ENCODE measurements at regions not wholly inside any gene's neighbourhood (a gene's known extent, or its start where the extent isn't known, plus 50 kb on each side); places are given as distances from the start of the nearest gene placed in this dataset.
"Not testable (repeated sequence)": the region's sequence is repeated elsewhere in the genome, so short reads cannot be mapped to it uniquely, and the experiment has no call there.

DNA sequence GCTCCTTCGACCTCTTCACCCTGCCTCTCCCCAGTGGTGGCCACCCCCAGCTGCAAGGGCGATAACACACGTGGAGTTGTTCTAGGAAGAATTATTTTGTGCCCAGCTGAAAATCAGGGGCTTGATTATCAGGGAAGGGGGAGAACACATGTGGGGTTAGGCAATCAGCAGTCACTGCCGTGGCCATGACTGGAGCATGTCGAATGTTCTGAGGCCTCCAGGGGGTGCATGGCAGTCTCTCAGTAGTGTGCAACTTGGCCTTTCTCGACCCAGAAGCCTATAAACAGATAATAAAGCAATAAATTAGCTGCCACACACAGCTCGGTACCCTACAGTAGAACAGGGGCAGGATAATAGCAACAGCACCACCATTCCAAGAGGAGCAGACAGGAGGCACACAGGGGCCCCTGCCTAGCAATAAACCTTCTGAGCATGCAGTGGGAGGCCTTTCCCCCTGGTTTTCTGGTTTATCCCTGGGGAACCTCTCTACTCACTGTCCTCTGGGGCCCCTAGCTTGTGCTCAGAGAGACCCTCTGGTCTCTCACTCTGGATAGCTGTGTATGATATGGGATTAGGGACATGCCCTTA is 308.2 kb upstream of the PLGLB2 start:
- not testable (repeated sequence) for DNase-seq

GRCh38 chr2:87440650-87441049 is 307.2 kb upstream of the PLGLB2 start:
- DNase-seq: not testable (repeated sequence)

DNA sequence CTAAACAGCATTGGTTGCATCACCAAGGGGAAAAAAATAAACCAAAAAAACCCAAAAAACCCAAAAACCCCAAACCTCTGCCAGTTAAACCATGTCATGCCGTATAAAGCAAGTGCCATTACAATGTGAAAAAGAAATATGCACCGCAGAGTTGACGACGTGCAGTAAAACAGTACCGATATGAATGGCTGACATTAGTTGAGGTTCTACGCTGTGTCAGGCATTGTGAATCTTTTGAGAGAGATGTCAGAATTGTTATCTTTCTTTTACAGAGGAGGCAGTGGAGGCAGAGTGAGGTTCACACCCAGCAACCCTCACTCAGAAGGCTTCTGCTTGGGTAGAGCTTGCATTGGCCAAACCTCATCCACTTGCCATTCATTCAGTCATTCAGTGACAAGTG is 306.5 kb upstream of the PLGLB2 start:
- DNase-seq: not testable (repeated sequence)

GRCh38 chr2:87442983-87443577 is 304.8 kb upstream of the PLGLB2 start:
- DNase-seq: not testable (repeated sequence)

GRCh38 chr2:87444951-87445350 is 302.9 kb upstream of the PLGLB2 start:
- not testable (repeated sequence) for DNase-seq

- DNase-seq: not testable (repeated sequence)
These were observed 302.1 kb upstream of the PLGLB2 start for GRCh38 chr2:87445613-87446312.

- DNase-seq: not testable (repeated sequence)
These were observed 301.6 kb upstream of the PLGLB2 start for GRCh38 chr2:87446313-87446696.

DNA sequence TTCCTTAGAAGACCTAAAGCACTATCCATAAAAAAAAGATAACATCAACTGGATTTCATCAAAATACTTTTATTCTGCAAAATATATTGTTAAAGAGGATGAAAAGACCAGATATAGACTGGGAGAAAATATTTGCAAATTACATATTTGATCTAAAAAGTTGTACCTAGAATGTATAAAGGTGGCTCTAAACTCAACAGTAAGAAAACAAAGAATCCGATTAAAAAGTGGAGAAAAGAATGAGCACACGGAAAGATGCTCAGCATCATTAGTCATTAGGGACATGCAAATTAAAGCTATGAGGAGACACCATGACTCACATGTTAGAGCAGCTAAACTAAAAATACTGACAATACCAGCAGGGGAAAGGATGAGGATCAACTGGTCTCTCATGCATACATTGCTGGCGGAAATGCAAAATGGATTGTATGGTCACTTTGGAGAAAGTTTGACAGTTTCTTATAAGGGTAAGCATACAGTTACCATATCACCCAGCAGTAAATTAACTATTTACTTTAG is 298.4 kb upstream of the PLGLB2 start:
- DNase-seq: not testable (repeated sequence)

- DNase-seq: not testable (repeated sequence)
These were observed 295.7 kb upstream of the PLGLB2 start for GRCh38 chr2:87452193-87452592.

GRCh38 chr2:87452861-87453260 is 295.0 kb upstream of the PLGLB2 start:
- not testable (repeated sequence) for DNase-seq

- DNase-seq: not testable (repeated sequence)
These were observed 293.9 kb upstream of the PLGLB2 start for GRCh38 chr2:87453965-87454364.

DNA sequence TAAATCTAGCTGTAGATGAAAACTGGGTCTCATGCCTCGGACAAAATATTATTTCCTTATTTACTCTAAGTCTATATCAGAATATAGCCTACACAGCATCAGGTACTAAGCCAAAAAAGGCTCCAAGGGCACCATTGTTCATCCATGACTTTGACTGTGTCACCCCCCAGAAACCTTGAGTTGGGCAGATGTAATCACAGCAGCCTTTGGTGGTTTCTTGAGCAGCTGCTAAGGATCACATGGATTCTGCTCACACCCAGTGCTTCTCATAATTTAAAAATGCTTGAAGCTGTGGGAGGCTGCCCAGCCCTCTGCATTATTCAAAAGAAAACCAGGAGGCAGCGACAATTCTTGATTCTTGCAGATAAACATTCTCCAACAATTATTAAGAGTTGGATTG is 293.5 kb upstream of the PLGLB2 start:
- not testable (repeated sequence) for DNase-seq

- not testable (repeated sequence) for DNase-seq
These were observed 292.6 kb upstream of the PLGLB2 start for GRCh38 chr2:87455209-87455853.

DNA sequence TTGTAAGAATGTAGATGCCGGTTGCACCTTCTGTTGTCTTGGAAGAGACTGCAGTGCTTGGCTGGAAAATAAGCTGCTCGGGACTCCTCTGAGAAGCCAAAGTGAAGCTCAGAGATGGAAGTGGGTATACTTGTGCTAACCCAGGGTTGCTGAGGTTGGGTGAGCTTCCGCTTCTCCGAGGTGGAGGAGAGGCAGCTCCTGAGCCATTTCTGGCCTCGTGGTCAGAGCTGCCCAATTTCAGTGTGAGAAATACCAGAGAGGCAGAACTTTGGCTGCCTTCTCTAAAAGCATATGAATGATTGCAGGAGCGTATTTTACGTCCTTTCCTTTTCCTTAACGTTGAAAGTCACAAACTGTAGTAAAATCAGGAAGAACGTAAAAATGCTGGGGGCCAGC is 292.0 kb upstream of the PLGLB2 start:
- not testable (repeated sequence) for DNase-seq

DNA sequence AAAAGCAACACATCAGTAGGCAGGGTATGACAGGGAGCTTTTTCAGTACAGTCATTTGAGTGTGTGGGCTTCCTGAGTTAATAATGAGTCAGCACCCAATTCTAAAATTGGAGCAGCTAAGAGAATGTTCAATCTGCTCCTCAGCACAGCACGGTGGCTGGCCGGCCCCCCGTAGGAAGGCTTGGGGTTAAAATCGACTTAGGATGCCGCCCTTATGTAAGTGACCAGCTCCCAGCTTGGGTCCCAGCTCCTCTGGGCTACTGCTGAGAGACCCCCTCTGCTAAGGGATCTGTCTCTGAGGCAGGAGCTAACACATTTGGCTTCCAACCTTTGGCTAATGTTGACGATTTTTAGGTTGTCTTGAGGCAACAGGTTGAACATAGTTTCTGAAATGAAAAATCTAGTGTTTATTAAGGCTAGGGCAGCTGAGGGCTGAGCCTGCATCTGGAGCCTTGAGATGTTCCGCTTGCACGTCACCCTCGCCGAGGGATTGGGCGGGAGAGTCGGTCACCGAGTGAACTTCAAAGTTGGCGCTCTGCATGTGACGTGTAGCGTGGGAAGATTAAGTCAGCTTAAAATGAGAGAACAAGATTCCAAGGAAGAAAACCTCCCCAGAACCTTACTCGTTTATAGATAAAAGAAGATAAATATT is 291.3 kb upstream of the PLGLB2 start:
- DNase-seq: not testable (repeated sequence)

DNA sequence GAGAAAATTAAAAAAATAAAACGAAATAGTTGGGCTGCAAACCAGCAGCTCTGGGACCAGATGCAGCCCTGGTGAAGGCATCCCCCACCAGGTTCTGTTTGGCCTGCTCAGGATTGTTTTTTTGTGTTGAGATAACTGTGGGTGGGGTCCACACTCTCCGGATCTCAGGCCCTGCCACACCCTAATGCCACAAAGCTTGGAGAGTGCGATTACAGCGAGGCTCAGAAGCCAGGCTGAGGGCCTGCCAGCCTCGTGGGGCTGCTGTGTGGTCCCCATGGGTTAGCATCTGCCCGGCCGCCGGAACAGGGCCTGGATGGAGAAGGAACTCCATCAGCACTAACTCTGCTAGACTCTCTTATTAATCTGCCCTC is 290.8 kb upstream of the PLGLB2 start:
- not testable (repeated sequence) for DNase-seq

DNA sequence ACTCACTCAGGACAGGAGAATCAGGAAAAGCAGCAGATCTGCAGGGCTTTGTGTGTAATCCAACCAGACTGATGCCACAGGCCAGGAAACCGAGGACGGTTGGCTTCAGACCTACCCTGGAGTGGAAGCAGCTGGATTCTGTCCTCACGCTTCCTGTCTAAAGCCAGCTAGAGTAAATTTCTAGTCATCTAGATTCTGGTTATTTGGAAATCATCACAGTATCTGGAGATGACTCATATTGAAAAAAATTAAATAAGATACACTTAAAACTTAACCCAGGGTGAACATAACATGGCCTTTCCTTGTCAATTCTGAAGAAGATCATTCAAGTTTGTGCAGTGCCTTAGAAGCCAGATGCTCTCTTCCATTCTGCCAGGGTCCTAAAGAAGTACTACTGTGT is 288.9 kb upstream of the PLGLB2 start:
- not testable (repeated sequence) for DNase-seq

DNA sequence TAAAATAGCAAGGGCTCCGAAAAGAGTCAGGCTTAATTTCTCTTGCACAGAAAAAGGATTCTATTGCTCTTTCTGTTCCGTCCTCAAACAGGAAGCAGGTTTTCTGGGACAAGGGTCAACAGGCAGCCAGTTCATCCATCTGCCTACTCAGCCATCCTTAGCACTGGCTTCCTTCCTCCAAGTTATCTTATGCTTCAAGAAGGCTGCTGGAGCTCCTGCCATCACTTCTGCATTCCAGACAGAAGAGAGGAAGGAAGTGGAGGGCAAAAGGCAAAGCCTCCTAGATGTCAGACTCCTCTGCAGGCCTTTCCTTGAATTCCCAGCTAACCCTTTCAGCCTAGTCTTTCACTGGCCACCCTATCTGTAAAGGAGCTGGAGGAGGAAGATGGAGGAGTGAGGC is 287.8 kb upstream of the PLGLB2 start:
- not testable (repeated sequence) for DNase-seq

- DNase-seq: not testable (repeated sequence)
These were observed 287.2 kb upstream of the PLGLB2 start for GRCh38 chr2:87460662-87461061.

DNA sequence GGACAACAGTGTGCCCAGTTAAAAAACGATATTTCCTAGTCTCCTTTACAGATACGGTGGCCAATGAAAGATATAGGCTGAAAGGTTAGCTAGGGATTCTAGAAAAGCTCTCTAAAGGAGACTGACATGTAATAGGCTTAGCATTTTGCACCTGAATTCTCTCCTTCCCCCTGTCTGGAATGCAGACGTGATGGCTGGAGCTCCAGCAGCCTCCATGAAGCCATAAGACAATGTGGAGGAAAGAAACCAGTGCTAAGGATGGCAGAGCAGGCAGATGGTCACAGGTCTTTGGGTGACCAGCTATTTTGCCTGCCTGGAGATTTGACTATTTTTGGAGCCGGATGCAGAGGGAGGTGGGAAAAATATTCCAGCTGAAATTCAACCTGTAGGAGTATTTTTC is 286.2 kb upstream of the PLGLB2 start:
- DNase-seq: not testable (repeated sequence)

DNA sequence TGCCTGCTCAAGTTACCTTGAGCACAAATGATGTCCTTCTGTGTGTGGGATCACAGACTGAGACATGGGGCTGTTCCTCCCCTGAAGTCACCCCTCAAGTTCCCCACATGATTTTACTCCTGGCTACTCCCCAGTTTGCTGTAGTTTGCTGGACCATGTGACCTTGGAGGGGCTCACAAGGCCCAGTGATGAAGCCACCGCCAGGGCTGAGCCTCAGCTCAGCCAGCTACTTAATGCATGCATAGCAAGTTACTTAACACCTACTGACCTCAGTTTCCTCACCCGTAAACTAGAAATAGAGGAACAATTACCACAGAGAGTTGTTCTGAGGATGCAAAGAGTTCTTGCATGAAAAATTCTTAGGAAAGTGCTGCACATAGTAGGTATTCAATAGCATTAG is 283.7 kb upstream of the PLGLB2 start:
- DNase-seq: not testable (repeated sequence)

DNA sequence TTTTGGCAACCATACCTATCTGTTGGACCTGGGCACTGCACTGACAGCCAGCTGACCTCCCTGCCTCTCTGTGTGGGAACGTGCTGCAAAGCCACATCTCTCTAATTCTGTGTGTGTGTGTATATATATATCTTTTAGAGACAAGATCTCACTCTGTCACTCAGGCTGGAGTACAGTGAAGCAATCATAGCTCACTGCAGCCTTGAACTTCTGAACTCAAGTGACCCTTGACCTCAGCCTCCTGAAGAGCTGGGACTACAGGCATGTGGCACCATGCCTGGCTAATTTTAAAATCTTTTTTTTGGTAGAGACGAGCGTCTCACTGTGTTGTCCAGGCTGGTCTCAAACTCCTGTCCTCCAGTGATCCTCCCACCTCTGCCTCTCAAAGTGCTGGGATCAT is 282.2 kb upstream of the PLGLB2 start:
- not testable (repeated sequence) for DNase-seq

- DNase-seq: not testable (repeated sequence)
These were observed 281.2 kb upstream of the PLGLB2 start for GRCh38 chr2:87466591-87467120.
